ENCODE measurements at regions not wholly inside any gene's neighbourhood (a gene's known extent, or its start where the extent isn't known, plus 50 kb on each side); places are given as distances from the start of the nearest gene placed in this dataset.

DNA sequence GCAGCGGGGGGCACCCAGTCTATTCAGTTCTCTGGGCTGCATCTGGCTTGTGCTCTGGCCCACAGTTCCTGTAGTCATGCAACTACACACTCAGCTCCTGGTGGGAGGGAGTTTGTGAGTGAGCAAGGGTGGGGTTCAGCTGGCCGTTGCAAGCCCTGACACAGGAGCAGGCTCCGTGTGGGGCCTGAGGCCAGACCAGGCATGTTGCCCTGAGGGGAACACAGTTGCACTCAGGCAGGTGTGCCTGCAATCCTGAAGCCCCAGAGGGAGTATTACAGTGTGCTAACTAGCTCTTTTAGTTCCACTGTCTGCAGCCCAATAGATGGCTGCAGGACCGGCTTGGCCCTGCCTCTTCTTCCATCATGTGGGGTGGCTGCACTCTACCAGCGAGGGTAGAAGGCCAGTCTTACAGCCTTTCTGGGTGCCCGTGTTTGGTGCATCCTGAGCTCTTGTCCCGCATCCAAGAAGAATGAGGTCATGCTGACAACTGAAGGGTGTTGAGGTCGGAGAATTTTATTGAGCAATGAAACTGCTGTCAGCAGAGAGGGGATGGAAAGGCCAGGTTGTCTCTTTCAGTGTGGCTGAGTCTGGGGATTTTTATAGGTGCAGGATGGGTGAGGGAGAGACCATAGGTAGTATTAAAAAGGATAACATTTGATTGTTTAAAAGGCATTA is 49.9 kb upstream of the ELAC2 start:
- H3K4ac ChIP-seq (ENCODE audit: low read depth, low read length) = no peak overlapping the region
- no peak overlapping the region for H4K5ac ChIP-seq (ENCODE audit: insufficient read length, low read depth, low read length)
- H4K8ac ChIP-seq (replicated peaks; ENCODE audit: insufficient read length, low read depth, low read length) = no peak overlapping the region
- no peak overlapping the region for H3K18ac ChIP-seq (ENCODE audit: insufficient read length, low read depth, low read length)
- H3K9ac ChIP-seq (ENCODE audit: extremely low read depth, insufficient read length, low read length) = no peak overlapping the region
- H3K27ac ChIP-seq (ENCODE audit: insufficient read length, low read depth, low read length) = no peak overlapping the region
- H2AFZ ChIP-seq (ENCODE audit: low read length) = no peak overlapping the region
- H2BK5ac ChIP-seq (ENCODE audit: insufficient read length, low read length) = no peak overlapping the region
- Mint-ChIP-seq H3K4me3 (no peak overlapping the region), H3K4me1 (no peaks in the 10 kb centered on the region), H3K9me3 (peaks cover 9 to 11% of the 10 kb centered on the region in 2 experiments), H3K27me3 (ENCODE audit: low read depth) (peaks cover 5% of the 10 kb centered on the region), H3K36me3 (ENCODE audit: insufficient read depth in 1 of 3, low read depth in 3 of 3) (peaks cover 7 to 12% (median 10%) of the 10 kb centered on the region in 3 experiments; a peak in 6 of 7 replicates), H3K27ac (no peak overlapping the region)
- H3K79me1 ChIP-seq (ENCODE audit: insufficient read depth, low read depth, low read length, poor library complexity, severe bottlenecking) = no peaks in the 10 kb centered on the region
- no peak overlapping the region for H2BK20ac ChIP-seq (ENCODE audit: low read depth, low read length, poor library complexity, severe bottlenecking)
- H3K9me3 ChIP-seq (ENCODE audit: control insufficient read depth, low read depth, low read length) = no peaks in the 10 kb centered on the region
- H2BK15ac ChIP-seq (ENCODE audit: low read depth, low read length) = no peak overlapping the region
- H3T11ph ChIP-seq (ENCODE audit: low read length) = no peak overlapping the region
- no peak overlapping the region for H3K4me2 ChIP-seq (ENCODE audit: insufficient read depth, insufficient read length, low read length)
- H3K14ac ChIP-seq (ENCODE audit: insufficient read depth, low read length) = no peak overlapping the region; the same call in 1 of the 2 replicates
- H2BK120ac ChIP-seq (ENCODE audit: low read depth, low read length, poor library complexity, severe bottlenecking) = no peak overlapping the region
- TF ChIP-seq, protein P1, sequence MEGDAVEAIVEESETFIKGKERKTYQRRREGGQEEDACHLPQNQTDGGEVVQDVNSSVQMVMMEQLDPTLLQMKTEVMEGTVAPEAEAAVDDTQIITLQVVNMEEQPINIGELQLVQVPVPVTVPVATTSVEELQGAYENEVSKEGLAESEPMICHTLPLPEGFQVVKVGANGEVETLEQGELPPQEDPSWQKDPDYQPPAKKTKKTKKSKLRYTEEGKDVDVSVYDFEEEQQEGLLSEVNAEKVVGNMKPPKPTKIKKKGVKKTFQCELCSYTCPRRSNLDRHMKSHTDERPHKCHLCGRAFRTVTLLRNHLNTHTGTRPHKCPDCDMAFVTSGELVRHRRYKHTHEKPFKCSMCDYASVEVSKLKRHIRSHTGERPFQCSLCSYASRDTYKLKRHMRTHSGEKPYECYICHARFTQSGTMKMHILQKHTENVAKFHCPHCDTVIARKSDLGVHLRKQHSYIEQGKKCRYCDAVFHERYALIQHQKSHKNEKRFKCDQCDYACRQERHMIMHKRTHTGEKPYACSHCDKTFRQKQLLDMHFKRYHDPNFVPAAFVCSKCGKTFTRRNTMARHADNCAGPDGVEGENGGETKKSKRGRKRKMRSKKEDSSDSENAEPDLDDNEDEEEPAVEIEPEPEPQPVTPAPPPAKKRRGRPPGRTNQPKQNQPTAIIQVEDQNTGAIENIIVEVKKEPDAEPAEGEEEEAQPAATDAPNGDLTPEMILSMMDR (conservative IDR thresholded peaks at IDR 0.05) = no peak
- WGBS (ENCODE audit: extremely low coverage, insufficient read length, low lambda C conversion rate) = no CpG with 5 or more reads among the region's 8 CpGs
- no peak overlapping the region for H3K23ac ChIP-seq (ENCODE audit: insufficient read length, low read depth, low read length)
- H4K91ac ChIP-seq (ENCODE audit: insufficient read length, low read depth, low read length) = no peak overlapping the region
- no peaks in the 10 kb centered on the region for H3K27me3 ChIP-seq (ENCODE audit: insufficient read depth, low read length)
- H3K4me1 ChIP-seq (ENCODE audit: insufficient read depth, low read length) = no peaks in the 10 kb centered on the region
- no peak overlapping the region for H2AK5ac ChIP-seq (ENCODE audit: insufficient read length, low read length)
- no peak overlapping the region for H3K56ac ChIP-seq (ENCODE audit: insufficient read length, low read depth, low read length)
- H3K79me2 ChIP-seq (ENCODE audit: insufficient read depth, low read length) = no peaks in the 10 kb centered on the region
- DNase-seq = no peak
- H4K20me1 ChIP-seq (ENCODE audit: control insufficient read depth, insufficient read depth, insufficient read length) = no peaks in the 10 kb centered on the region
- no peak overlapping the region for H2BK12ac ChIP-seq (ENCODE audit: insufficient read length, low read depth, low read length)
- no peaks in the 10 kb centered on the region for H3K23me2 ChIP-seq (ENCODE audit: insufficient read length, low read depth, low read length, poor library complexity, severe bottlenecking)

All from H9 (cell line).